ENCODE measurements at regions not wholly inside any gene's neighbourhood (a gene's known extent, or its start where the extent isn't known, plus 50 kb on each side); places are given as distances from the start of the nearest gene placed in this dataset.

- TF ChIP-seq, protein P1, sequence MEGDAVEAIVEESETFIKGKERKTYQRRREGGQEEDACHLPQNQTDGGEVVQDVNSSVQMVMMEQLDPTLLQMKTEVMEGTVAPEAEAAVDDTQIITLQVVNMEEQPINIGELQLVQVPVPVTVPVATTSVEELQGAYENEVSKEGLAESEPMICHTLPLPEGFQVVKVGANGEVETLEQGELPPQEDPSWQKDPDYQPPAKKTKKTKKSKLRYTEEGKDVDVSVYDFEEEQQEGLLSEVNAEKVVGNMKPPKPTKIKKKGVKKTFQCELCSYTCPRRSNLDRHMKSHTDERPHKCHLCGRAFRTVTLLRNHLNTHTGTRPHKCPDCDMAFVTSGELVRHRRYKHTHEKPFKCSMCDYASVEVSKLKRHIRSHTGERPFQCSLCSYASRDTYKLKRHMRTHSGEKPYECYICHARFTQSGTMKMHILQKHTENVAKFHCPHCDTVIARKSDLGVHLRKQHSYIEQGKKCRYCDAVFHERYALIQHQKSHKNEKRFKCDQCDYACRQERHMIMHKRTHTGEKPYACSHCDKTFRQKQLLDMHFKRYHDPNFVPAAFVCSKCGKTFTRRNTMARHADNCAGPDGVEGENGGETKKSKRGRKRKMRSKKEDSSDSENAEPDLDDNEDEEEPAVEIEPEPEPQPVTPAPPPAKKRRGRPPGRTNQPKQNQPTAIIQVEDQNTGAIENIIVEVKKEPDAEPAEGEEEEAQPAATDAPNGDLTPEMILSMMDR (IDR thresholded peaks at IDR 0.05; ENCODE audit: low read depth, low read length, missing control alignments) = no peak
- DNase-seq (ENCODE audit: low read depth) = no peak
- H3K4me3 ChIP-seq (ENCODE audit: low read depth, low read length) = no peak overlapping the region
Measured at GRCh38 chr13:85266331-85266730, 532.9 kb downstream of the SLITRK6 start.

DNA sequence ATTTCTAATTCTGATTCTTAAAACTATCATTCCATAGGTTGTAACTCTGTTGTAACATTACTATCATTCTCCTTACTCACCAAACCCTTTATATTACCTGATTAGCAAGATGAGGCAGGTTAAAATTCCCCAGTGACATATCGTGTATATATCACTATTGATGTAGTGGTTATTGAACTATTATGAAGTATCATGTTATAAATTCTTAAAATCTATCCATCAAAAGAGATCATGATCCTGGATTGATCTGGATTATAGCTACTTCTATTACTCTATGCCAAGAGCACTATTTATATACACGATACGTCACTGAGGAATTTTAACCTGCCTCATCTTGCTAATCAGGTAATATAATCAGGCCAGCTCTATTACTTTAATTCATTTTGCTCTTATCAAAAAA, 533.9 kb downstream of the SLITRK6 start:
- TF ChIP-seq, protein P1 (IDR thresholded peaks at IDR 0.05; ENCODE audit: low read depth, low read length, missing control alignments) = no peak
- DNase-seq (ENCODE audit: low read depth) = no peak
- H3K4me3 ChIP-seq (ENCODE audit: low read depth, low read length) = no peak overlapping the region

DNA sequence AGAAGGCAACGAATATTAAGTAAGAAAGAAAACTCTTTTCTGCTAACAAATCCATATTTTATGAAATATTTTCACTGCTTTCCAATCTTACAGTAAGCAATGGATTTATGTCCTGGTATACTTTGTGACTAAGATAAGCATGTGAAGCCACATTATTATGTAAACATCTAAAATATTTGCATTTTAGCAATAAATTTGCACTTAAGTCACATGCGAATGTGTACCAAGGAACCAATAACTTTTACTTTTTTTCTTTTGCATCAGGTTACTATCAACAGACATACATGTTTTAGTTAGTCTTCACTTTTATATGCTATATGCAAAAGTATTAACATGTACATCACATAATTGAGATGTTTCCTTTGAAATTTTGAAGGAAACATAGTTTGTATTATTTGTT, 536.7 kb downstream of the SLITRK6 start:
- H3K4me3 ChIP-seq (ENCODE audit: low read depth, low read length) = no peak overlapping the region
- no peak for DNase-seq (ENCODE audit: low read depth)
- TF ChIP-seq, protein P1 (IDR thresholded peaks at IDR 0.05; ENCODE audit: low read depth, low read length, missing control alignments) = no peak

GRCh38 chr13:85261757-85262346, 537.4 kb downstream of the SLITRK6 start:
- DNase-seq (ENCODE audit: low read depth) = no peak
- TF ChIP-seq, protein P1 (IDR thresholded peaks at IDR 0.05; ENCODE audit: low read depth, low read length, missing control alignments) = no peak
- H3K4me3 ChIP-seq (ENCODE audit: low read depth, low read length) = no peak overlapping the region

GRCh38 chr13:85260896-85261295, 538.3 kb downstream of the SLITRK6 start:
- no peak overlapping the region for H3K4me3 ChIP-seq (ENCODE audit: low read depth, low read length)
- TF ChIP-seq, protein P1 (IDR thresholded peaks at IDR 0.05; ENCODE audit: low read depth, low read length, missing control alignments) = no peak
- no peak for DNase-seq (ENCODE audit: low read depth)

- H3K4me3 ChIP-seq (ENCODE audit: low read depth, low read length) = no peak overlapping the region
- no peak for DNase-seq (ENCODE audit: low read depth)
- TF ChIP-seq, protein P1 (IDR thresholded peaks at IDR 0.05; ENCODE audit: low read depth, low read length, missing control alignments) = no peak
Measured at GRCh38 chr13:85255978-85256377, 543.2 kb downstream of the SLITRK6 start.

GRCh38 chr13:85254641-85255040, 544.6 kb downstream of the SLITRK6 start:
- TF ChIP-seq, protein P1 (IDR thresholded peaks at IDR 0.05; ENCODE audit: low read depth, low read length, missing control alignments) = no peak
- DNase-seq (ENCODE audit: low read depth) = no peak
- no peak overlapping the region for H3K4me3 ChIP-seq (ENCODE audit: low read depth, low read length)

Measured in GM12864 (cell line).